ENCODE measurements at regions not wholly inside any gene's neighbourhood (a gene's known extent, or its start where the extent isn't known, plus 50 kb on each side); places are given as distances from the start of the nearest gene placed in this dataset.
"Not testable (repeated sequence)": the region's sequence is repeated elsewhere in the genome, so short reads cannot be mapped to it uniquely, and the experiment has no call there.

- no peak for DNase-seq (ENCODE audit: low read depth in 2 of 2)
Measured at GRCh38 chr5:92944337-92944736, 636.7 kb downstream of the NR2F1-AS1 start.

GRCh38 chr5:92942762-92943161 lies 638.3 kb downstream of the NR2F1-AS1 start:
- DNase-seq (ENCODE audit: low read depth in 2 of 2), result no peak

- DNase-seq (ENCODE audit: low read depth in 2 of 2), result no peak
Measured at GRCh38 chr5:92941806-92942205, 639.2 kb downstream of the NR2F1-AS1 start.

- peak in 1 of 2 donors; percentile 15 for DNase-seq (ENCODE audit: low read depth in 2 of 2)
Measured at GRCh38 chr5:92939428-92939827, 641.6 kb downstream of the NR2F1-AS1 start.

- not testable (repeated sequence) for DNase-seq (ENCODE audit: low read depth in 2 of 2)
Measured at GRCh38 chr5:92937396-92937795, 643.6 kb downstream of the NR2F1-AS1 start.

- no peak for DNase-seq (ENCODE audit: low read depth in 2 of 2)
Measured at GRCh38 chr5:92930057-92930456, 651.0 kb downstream of the NR2F1-AS1 start.

- peak; percentile 8 to 73 for DNase-seq (ENCODE audit: low read depth in 2 of 2)
Measured at GRCh38 chr5:92927291-92927778, 653.7 kb downstream of the NR2F1-AS1 start.

GRCh38 chr5:92923885-92924284 lies 657.1 kb downstream of the NR2F1-AS1 start:
- DNase-seq (ENCODE audit: low read depth in 2 of 2), result no peak

GRCh38 chr5:92922231-92922967 lies 658.6 kb downstream of the NR2F1-AS1 start:
- DNase-seq (ENCODE audit: low read depth in 2 of 2), result no peak

- no peak for DNase-seq (ENCODE audit: low read depth in 2 of 2)
Measured at GRCh38 chr5:92917044-92917443, 664.0 kb downstream of the NR2F1-AS1 start.

- peak; percentile 4 to 43 for DNase-seq (ENCODE audit: low read depth in 2 of 2)
Measured at GRCh38 chr5:92916036-92916435, 665.0 kb downstream of the NR2F1-AS1 start.

- no peak for DNase-seq (ENCODE audit: low read depth in 2 of 2)
Measured at GRCh38 chr5:92912283-92912682, 668.7 kb downstream of the NR2F1-AS1 start.

- DNase-seq (ENCODE audit: low read depth in 2 of 2), result no peak
Measured at GRCh38 chr5:92911851-92912250, 669.2 kb downstream of the NR2F1-AS1 start.

GRCh38 chr5:92911293-92911692 lies 669.7 kb downstream of the NR2F1-AS1 start:
- no peak for DNase-seq (ENCODE audit: low read depth in 2 of 2)

GRCh38 chr5:92909602-92909962 lies 671.4 kb downstream of the NR2F1-AS1 start:
- peak; percentile 40 to 44 for DNase-seq (ENCODE audit: low read depth in 2 of 2)

GRCh38 chr5:92908952-92909601 lies 671.9 kb downstream of the NR2F1-AS1 start:
- DNase-seq (ENCODE audit: low read depth in 2 of 2), result no peak

GRCh38 chr5:92907938-92908606 lies 672.9 kb downstream of the NR2F1-AS1 start:
- DNase-seq (ENCODE audit: low read depth in 2 of 2), result peak in 1 of 2 donors; percentile 84

- no peak for DNase-seq (ENCODE audit: low read depth in 2 of 2)
Measured at GRCh38 chr5:92906798-92907376, 674.1 kb downstream of the NR2F1-AS1 start.

- no peak for DNase-seq (ENCODE audit: low read depth in 2 of 2)
Measured at GRCh38 chr5:92904021-92904420, 677.0 kb downstream of the NR2F1-AS1 start.

- no peak for DNase-seq (ENCODE audit: low read depth in 2 of 2)
Measured at GRCh38 chr5:92899611-92900010, 681.4 kb downstream of the NR2F1-AS1 start.

GRCh38 chr5:92896722-92897121 lies 684.3 kb downstream of the NR2F1-AS1 start:
- no peak for DNase-seq (ENCODE audit: low read depth in 2 of 2)

GRCh38 chr5:92890841-92891244 lies 690.2 kb downstream of the NR2F1-AS1 start:
- DNase-seq (ENCODE audit: low read depth in 2 of 2), result no peak

Measured in lung microvascular endothelial cell (primary cell).